ENCODE measurements at regions not wholly inside any gene's neighbourhood (a gene's known extent, or its start where the extent isn't known, plus 50 kb on each side); places are given as distances from the start of the nearest gene placed in this dataset.

- TF ChIP-seq CTCF (IDR thresholded peaks at IDR 0.05): no peak
- TF ChIP-seq, protein P1, sequence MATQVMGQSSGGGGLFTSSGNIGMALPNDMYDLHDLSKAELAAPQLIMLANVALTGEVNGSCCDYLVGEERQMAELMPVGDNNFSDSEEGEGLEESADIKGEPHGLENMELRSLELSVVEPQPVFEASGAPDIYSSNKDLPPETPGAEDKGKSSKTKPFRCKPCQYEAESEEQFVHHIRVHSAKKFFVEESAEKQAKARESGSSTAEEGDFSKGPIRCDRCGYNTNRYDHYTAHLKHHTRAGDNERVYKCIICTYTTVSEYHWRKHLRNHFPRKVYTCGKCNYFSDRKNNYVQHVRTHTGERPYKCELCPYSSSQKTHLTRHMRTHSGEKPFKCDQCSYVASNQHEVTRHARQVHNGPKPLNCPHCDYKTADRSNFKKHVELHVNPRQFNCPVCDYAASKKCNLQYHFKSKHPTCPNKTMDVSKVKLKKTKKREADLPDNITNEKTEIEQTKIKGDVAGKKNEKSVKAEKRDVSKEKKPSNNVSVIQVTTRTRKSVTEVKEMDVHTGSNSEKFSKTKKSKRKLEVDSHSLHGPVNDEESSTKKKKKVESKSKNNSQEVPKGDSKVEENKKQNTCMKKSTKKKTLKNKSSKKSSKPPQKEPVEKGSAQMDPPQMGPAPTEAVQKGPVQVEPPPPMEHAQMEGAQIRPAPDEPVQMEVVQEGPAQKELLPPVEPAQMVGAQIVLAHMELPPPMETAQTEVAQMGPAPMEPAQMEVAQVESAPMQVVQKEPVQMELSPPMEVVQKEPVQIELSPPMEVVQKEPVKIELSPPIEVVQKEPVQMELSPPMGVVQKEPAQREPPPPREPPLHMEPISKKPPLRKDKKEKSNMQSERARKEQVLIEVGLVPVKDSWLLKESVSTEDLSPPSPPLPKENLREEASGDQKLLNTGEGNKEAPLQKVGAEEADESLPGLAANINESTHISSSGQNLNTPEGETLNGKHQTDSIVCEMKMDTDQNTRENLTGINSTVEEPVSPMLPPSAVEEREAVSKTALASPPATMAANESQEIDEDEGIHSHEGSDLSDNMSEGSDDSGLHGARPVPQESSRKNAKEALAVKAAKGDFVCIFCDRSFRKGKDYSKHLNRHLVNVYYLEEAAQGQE (IDR thresholded peaks at IDR 0.05; ENCODE audit: insufficient read depth in 1 of 2, low read depth in 2 of 2, low read length in 1 of 2): no peak
- no peak for TF ChIP-seq POLR2AphosphoS5 (IDR thresholded peaks at IDR 0.05; ENCODE audit: low read depth, low read length)
- no peak for TF ChIP-seq SIN3A (IDR thresholded peaks at IDR 0.05; ENCODE audit: borderline replicate concordance, insufficient read depth, low read depth, low read length)
- TF ChIP-seq TCF7L2 (IDR thresholded peaks at IDR 0.05; ENCODE audit: low read depth, low read length): no peak
These were observed 288.3 kb upstream of the ZC3H12C start for GRCh38 chr11:109804911-109805310.

All from Panc1 (cell line).